Panc1 (cell line): ENCODE measurements at regions not wholly inside any gene's neighbourhood (a gene's known extent, or its start where the extent isn't known, plus 50 kb on each side); places are given as distances from the start of the nearest gene placed in this dataset.
"Not testable (repeated sequence)": the region's sequence is repeated elsewhere in the genome, so short reads cannot be mapped to it uniquely, and the experiment has no call there.

ENCODE experiments used
- REST ChIP-seq, 2 experiments: IDR thresholded peaks; 2 replicates each; pipeline ENCODE4 v1.6.1; 2011 to 2012; ENCODE audit warnings: low read depth in 2 of 2, control low read depth in 1 of 2, low read length in 1 of 2, mild to moderate bottlenecking in 1 of 2, moderate library complexity in 1 of 2; ENCODE audit not compliant: insufficient read depth in 1 of 2
- TF ChIP-seq, protein P1 (sequence below): fragments of 450-650 bp; IDR thresholded peaks from 2 replicates; pipeline ENCODE4 v1.5.1; 2017; ENCODE audit warnings: mild to moderate bottlenecking

GRCh38 chr5:34156703-34157414 lies 113.8 kb upstream of the C1QTNF3 start:
- not testable (repeated sequence) for TF ChIP-seq REST (IDR thresholded peaks at IDR 0.05; ENCODE audit: insufficient read depth in 1 of 2, low read depth in 2 of 2, low read length in 1 of 2)
- TF ChIP-seq, protein P1, sequence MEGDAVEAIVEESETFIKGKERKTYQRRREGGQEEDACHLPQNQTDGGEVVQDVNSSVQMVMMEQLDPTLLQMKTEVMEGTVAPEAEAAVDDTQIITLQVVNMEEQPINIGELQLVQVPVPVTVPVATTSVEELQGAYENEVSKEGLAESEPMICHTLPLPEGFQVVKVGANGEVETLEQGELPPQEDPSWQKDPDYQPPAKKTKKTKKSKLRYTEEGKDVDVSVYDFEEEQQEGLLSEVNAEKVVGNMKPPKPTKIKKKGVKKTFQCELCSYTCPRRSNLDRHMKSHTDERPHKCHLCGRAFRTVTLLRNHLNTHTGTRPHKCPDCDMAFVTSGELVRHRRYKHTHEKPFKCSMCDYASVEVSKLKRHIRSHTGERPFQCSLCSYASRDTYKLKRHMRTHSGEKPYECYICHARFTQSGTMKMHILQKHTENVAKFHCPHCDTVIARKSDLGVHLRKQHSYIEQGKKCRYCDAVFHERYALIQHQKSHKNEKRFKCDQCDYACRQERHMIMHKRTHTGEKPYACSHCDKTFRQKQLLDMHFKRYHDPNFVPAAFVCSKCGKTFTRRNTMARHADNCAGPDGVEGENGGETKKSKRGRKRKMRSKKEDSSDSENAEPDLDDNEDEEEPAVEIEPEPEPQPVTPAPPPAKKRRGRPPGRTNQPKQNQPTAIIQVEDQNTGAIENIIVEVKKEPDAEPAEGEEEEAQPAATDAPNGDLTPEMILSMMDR: not testable (repeated sequence)
